ENCODE measurements at regions not wholly inside any gene's neighbourhood (a gene's known extent, or its start where the extent isn't known, plus 50 kb on each side); places are given as distances from the start of the nearest gene placed in this dataset.

DNA sequence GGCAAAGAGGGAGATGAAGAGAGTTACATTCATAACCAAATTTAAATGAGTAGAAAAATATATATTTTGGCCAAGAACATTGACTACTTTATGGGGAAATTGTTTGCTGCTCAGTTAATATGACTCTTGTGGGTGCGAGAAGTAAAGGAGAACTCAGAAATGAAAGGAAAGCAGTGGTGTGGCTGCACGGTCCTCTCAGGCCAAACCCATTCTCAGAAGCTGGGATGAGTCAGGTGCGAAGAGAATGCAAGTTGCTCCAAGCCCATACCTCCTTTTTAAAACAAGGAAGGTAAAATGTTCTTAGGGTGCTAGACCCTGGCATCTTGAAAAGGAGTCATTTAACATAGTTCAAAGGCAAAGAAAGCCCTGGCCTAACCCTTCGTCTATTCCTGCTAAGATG lies 258.6 kb downstream of the RAD51AP2 start (continued):
- TF ChIP-seq, protein P1, sequence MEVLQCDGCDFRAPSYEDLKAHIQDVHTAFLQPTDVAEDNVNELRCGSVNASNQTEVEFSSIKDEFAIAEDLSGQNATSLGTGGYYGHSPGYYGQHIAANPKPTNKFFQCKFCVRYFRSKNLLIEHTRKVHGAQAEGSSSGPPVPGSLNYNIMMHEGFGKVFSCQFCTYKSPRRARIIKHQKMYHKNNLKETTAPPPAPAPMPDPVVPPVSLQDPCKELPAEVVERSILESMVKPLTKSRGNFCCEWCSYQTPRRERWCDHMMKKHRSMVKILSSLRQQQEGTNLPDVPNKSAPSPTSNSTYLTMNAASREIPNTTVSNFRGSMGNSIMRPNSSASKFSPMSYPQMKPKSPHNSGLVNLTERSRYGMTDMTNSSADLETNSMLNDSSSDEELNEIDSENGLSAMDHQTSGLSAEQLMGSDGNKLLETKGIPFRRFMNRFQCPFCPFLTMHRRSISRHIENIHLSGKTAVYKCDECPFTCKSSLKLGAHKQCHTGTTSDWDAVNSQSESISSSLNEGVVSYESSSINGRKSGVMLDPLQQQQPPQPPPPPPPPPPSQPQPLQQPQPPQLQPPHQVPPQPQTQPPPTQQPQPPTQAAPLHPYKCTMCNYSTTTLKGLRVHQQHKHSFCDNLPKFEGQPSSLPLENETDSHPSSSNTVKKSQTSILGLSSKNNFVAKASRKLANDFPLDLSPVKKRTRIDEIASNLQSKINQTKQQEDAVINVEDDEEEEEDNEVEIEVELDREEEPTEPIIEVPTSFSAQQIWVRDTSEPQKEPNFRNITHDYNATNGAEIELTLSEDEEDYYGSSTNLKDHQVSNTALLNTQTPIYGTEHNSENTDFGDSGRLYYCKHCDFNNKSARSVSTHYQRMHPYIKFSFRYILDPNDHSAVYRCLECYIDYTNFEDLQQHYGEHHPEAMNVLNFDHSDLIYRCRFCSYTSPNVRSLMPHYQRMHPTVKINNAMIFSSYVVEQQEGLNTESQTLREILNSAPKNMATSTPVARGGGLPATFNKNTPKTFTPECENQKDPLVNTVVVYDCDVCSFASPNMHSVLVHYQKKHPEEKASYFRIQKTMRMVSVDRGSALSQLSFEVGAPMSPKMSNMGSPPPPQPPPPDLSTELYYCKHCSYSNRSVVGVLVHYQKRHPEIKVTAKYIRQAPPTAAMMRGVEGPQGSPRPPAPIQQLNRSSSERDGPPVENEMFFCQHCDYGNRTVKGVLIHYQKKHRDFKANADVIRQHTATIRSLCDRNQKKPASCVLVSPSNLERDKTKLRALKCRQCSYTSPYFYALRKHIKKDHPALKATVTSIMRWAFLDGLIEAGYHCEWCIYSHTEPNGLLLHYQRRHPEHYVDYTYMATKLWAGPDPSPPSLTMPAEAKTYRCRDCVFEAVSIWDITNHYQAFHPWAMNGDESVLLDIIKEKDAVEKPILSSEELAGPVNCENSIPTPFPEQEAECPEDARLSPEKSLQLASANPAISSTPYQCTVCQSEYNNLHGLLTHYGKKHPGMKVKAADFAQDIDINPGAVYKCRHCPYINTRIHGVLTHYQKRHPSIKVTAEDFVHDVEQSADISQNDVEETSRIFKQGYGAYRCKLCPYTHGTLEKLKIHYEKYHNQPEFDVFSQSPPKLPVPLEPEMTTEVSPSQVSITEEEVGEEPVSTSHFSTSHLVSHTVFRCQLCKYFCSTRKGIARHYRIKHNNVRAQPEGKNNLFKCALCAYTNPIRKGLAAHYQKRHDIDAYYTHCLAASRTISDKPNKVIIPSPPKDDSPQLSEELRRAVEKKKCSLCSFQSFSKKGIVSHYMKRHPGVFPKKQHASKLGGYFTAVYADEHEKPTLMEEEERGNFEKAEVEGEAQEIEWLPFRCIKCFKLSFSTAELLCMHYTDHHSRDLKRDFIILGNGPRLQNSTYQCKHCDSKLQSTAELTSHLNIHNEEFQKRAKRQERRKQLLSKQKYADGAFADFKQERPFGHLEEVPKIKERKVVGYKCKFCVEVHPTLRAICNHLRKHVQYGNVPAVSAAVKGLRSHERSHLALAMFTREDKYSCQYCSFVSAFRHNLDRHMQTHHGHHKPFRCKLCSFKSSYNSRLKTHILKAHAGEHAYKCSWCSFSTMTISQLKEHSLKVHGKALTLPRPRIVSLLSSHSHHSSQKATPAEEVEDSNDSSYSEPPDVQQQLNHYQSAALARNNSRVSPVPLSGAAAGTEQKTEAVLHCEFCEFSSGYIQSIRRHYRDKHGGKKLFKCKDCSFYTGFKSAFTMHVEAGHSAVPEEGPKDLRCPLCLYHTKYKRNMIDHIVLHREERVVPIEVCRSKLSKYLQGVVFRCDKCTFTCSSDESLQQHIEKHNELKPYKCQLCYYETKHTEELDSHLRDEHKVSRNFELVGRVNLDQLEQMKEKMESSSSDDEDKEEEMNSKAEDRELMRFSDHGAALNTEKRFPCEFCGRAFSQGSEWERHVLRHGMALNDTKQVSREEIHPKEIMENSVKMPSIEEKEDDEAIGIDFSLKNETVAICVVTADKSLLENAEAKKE (CRISPR knock-in tag; IDR thresholded peaks at IDR 0.05) = no peak
- TF ChIP-seq, protein P2, sequence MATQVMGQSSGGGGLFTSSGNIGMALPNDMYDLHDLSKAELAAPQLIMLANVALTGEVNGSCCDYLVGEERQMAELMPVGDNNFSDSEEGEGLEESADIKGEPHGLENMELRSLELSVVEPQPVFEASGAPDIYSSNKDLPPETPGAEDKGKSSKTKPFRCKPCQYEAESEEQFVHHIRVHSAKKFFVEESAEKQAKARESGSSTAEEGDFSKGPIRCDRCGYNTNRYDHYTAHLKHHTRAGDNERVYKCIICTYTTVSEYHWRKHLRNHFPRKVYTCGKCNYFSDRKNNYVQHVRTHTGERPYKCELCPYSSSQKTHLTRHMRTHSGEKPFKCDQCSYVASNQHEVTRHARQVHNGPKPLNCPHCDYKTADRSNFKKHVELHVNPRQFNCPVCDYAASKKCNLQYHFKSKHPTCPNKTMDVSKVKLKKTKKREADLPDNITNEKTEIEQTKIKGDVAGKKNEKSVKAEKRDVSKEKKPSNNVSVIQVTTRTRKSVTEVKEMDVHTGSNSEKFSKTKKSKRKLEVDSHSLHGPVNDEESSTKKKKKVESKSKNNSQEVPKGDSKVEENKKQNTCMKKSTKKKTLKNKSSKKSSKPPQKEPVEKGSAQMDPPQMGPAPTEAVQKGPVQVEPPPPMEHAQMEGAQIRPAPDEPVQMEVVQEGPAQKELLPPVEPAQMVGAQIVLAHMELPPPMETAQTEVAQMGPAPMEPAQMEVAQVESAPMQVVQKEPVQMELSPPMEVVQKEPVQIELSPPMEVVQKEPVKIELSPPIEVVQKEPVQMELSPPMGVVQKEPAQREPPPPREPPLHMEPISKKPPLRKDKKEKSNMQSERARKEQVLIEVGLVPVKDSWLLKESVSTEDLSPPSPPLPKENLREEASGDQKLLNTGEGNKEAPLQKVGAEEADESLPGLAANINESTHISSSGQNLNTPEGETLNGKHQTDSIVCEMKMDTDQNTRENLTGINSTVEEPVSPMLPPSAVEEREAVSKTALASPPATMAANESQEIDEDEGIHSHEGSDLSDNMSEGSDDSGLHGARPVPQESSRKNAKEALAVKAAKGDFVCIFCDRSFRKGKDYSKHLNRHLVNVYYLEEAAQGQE (IDR thresholded peaks at IDR 0.05; ENCODE audit: unreplicated experiment) = no peak
- TF ChIP-seq ZNF331 (CRISPR knock-in tag; IDR thresholded peaks at IDR 0.05; ENCODE audit: low read depth) (no peak), ZNF114 (CRISPR knock-in tag; IDR thresholded peaks at IDR 0.05) (no peak), CREB1 (CRISPR knock-in tag; IDR thresholded peaks at IDR 0.05; ENCODE audit: low read depth) (no peak), EZH2phosphoT487 (IDR thresholded peaks at IDR 0.05; ENCODE audit: unreplicated experiment) (no peak), EZH2 (IDR thresholded peaks at IDR 0.05; ENCODE audit: low read depth, unreplicated experiment) (no peak)

Measured in GM23338 (cell line).